Mucosa of descending colon (tissue), 3 donors: ENCODE measurements at regions not wholly inside any gene's neighbourhood (a gene's known extent, or its start where the extent isn't known, plus 50 kb on each side); places are given as distances from the start of the nearest gene placed in this dataset.
A peak's percentile ranks its signal among the peaks of the same experiment; 100 is the strongest.
"Not testable (repeated sequence)": the region's sequence is repeated elsewhere in the genome, so short reads cannot be mapped to it uniquely, and the experiment has no call there.

Source experiments
- ATAC-seq: fragments of 200-7000 bp; cut with Tn5 transposase; one replicate; pipeline ENCODE4 v1.9.1; 2020; ENCODE audit warnings: mild to moderate bottlenecking, moderate library complexity
- DNase-seq, 3 donors: peaks; one replicate each; pipeline ENCODE4 v3.0.0-alpha.2; 2020
- H3K36me3 ChIP-seq: fragments of 200-600 bp; one replicate; pipeline ENCODE4 v1.8.0; 2021; ENCODE audit warnings: low read depth, mild to moderate bottlenecking
- H3K4me1 ChIP-seq: fragments of 200-600 bp; one replicate; pipeline ENCODE4 v1.8.0; 2021; ENCODE audit warnings: low read depth, mild to moderate bottlenecking
- H3K4me3 ChIP-seq: fragments of 200-600 bp; one replicate; pipeline ENCODE4 v1.8.0; 2021; ENCODE audit warnings: mild to moderate bottlenecking
- H3K9me3 ChIP-seq: fragments of 200-600 bp; one replicate; pipeline ENCODE4 v1.8.0; 2021; ENCODE audit warnings: mild to moderate bottlenecking
- CTCF ChIP-seq: fragments of 200-600 bp; IDR thresholded peaks from one replicate; pipeline ENCODE4 v1.8.0; 2022; ENCODE audit warnings: antibody characterized with exemption, mild to moderate bottlenecking
- intact Hi-C, 2 donors: fragments of 100-400 bp; cut with DNase I in 1 of 2; cut with micrococcal nuclease in 1 of 2; formaldehyde crosslinking; loops; one replicate each; pipeline versions ENCODE4 v1.11.0 to v1.11.1; 2022; cut with DNase I, micrococcal nuclease
- donor health status: DM: no; HTN: no; CAD: no; lungs with moderate emphysema.
- donor health status: DM: no; HTN: no; CAD: no.
- donor health status: DM: no; HTN: yes; CAD: no.

GRCh38 chr20:30164389-30164788, 1093.1 kb upstream of the DEFB115 start:
- H3K4me1 ChIP-seq, intact Hi-C loops, H3K36me3 ChIP-seq, H3K9me3 ChIP-seq, DNase-seq, H3K4me3 ChIP-seq, ATAC-seq: not testable (repeated sequence)

- intact Hi-C loops, result no loop called here
- peak in 1 of 3 donors; percentile 41 for DNase-seq
- Histone ChIP-seq H3K4me1 (no peaks in the 10 kb centered on the region), H3K9me3 (no peaks in the 10 kb centered on the region), H3K36me3 (no peaks in the 10 kb centered on the region), H3K4me3 (no peak overlapping the region)
- ATAC-seq, result no peak
- no peak for TF ChIP-seq CTCF
Observed at GRCh38 chr20:30167540-30167939, 1089.9 kb upstream of the DEFB115 start.

- ATAC-seq (no peak), DNase-seq (peak in 2 of 3 donors; percentile 30 to 37)
- H3K4me1 ChIP-seq, result no peaks in the 10 kb centered on the region
- H3K36me3 ChIP-seq, result no peaks in the 10 kb centered on the region
- intact Hi-C loops, result no loop called here
- TF ChIP-seq CTCF, result no peak
- H3K4me3 ChIP-seq, result no peak overlapping the region
- no peaks in the 10 kb centered on the region for H3K9me3 ChIP-seq
Observed at GRCh38 chr20:30168025-30168799, 1089.3 kb upstream of the DEFB115 start.

- intact Hi-C loops, result no loop called here
- no peak for DNase-seq
- H3K4me1 ChIP-seq, result no peaks in the 10 kb centered on the region
- H3K4me3 ChIP-seq, result no peak overlapping the region
- ATAC-seq, result no peak
- no peaks in the 10 kb centered on the region for H3K9me3 ChIP-seq
- no peak for TF ChIP-seq CTCF
- no peaks in the 10 kb centered on the region for H3K36me3 ChIP-seq
Observed at GRCh38 chr20:30168800-30169138, 1088.7 kb upstream of the DEFB115 start.

GRCh38 chr20:30175681-30176080, 1081.8 kb upstream of the DEFB115 start:
- no peaks in the 10 kb centered on the region for H3K4me1 ChIP-seq
- no peaks in the 10 kb centered on the region for H3K9me3 ChIP-seq
- TF ChIP-seq CTCF, result no peak
- intact Hi-C loops, result no loop called here
- H3K36me3 ChIP-seq, result no peaks in the 10 kb centered on the region
- H3K4me3 ChIP-seq, result no peak overlapping the region
- DNase-seq (no peak), ATAC-seq (no peak)

GRCh38 chr20:30183124-30183523, 1074.3 kb upstream of the DEFB115 start:
- H3K9me3 ChIP-seq, H3K36me3 ChIP-seq, ATAC-seq, intact Hi-C loops, DNase-seq, H3K4me1 ChIP-seq, H3K4me3 ChIP-seq: not testable (repeated sequence)

- DNase-seq, H3K36me3 ChIP-seq, H3K9me3 ChIP-seq, intact Hi-C loops, H3K4me3 ChIP-seq, H3K4me1 ChIP-seq, ATAC-seq: not testable (repeated sequence)
Observed at GRCh38 chr20:30191785-30192184, 1065.7 kb upstream of the DEFB115 start.

GRCh38 chr20:30234477-30234876, 1023.0 kb upstream of the DEFB115 start:
- intact Hi-C loops, DNase-seq, H3K9me3 ChIP-seq, H3K36me3 ChIP-seq, H3K4me3 ChIP-seq, ATAC-seq, H3K4me1 ChIP-seq: not testable (repeated sequence)

- H3K4me3 ChIP-seq, H3K9me3 ChIP-seq, intact Hi-C loops, H3K4me1 ChIP-seq, H3K36me3 ChIP-seq, DNase-seq, ATAC-seq: not testable (repeated sequence)
Observed at GRCh38 chr20:30275073-30275472, 982.4 kb upstream of the DEFB115 start.
